Uterus (tissue), 2 donors: ENCODE measurements at regions not wholly inside any gene's neighbourhood (a gene's known extent, or its start where the extent isn't known, plus 50 kb on each side); places are given as distances from the start of the nearest gene placed in this dataset.

Experiments
- CTCF ChIP-seq, 4 experiments: fragments of 200-600 bp in 2 of 4; fragments of 450-650 bp in 2 of 4; sonication (generic) in 2 of 4; IDR thresholded peaks; one replicate each; pipeline ENCODE4 v1.5.1; 2016 to 2019; ENCODE audit warnings: antibody characterized with exemption in 4 of 4, mild to moderate bottlenecking in 2 of 4, moderate library complexity in 1 of 4
- POLR2A ChIP-seq, 2 donors: fragments of 450-650 bp; IDR thresholded peaks; one replicate each; pipeline ENCODE4 v1.6.1; 2016; ENCODE audit warnings: antibody characterized with exemption in 2 of 2, mild to moderate bottlenecking in 1 of 2, moderate library complexity in 1 of 2

GRCh38 chr5:38697013-38697412, 140.6 kb upstream of the LIFR start:
- TF ChIP-seq CTCF (IDR thresholded peaks at IDR 0.05) (no peak), POLR2A (IDR thresholded peaks at IDR 0.05) (no peak)
